ENCODE measurements at regions not wholly inside any gene's neighbourhood (a gene's known extent, or its start where the extent isn't known, plus 50 kb on each side); places are given as distances from the start of the nearest gene placed in this dataset.

GRCh38 chr6:142617158-142617557, 315.4 kb downstream of the ADGRG6 start:
- Histone ChIP-seq H3K9me3 (ENCODE audit: control insufficient read depth, low read length) (peaks cover 1% of the 10 kb centered on the region), H3K4me3 (ENCODE audit: low read length in 2 of 2) (no peak overlapping the region), H3K4me1 (ENCODE audit: control insufficient read depth in 1 of 2, insufficient read depth in 2 of 2, low read length in 2 of 2) (no peaks in the 10 kb centered on the region), H3K27ac (ENCODE audit: low read depth in 1 of 2, low read length in 2 of 2) (no peak overlapping the region), H3K27me3 (ENCODE audit: control insufficient read depth in 1 of 2, insufficient read depth in 2 of 2, low read length in 1 of 2) (no peaks in the 10 kb centered on the region), H3K36me3 (ENCODE audit: control insufficient read depth in 1 of 2, insufficient read depth in 2 of 2, low read length in 1 of 2) (no peaks in the 10 kb centered on the region)
- intact Hi-C loops (cut with DNase I): no loop called here
- DNase-seq: no peak
- ATAC-seq (ENCODE audit: low FRiP score): no peak
- 86 to 89% methylated on average over 3 of the region's 3 CpGs for WGBS, 2 donors

GRCh38 chr6:142621822-142622221, 320.0 kb downstream of the ADGRG6 start:
- Histone ChIP-seq H3K36me3 (ENCODE audit: control insufficient read depth in 1 of 2, insufficient read depth in 2 of 2, low read length in 1 of 2) (no peaks in the 10 kb centered on the region), H3K27me3 (ENCODE audit: control insufficient read depth in 1 of 2, insufficient read depth in 2 of 2, low read length in 1 of 2) (no peaks in the 10 kb centered on the region), H3K4me1 (ENCODE audit: control insufficient read depth in 1 of 2, insufficient read depth in 2 of 2, low read length in 2 of 2) (no peaks in the 10 kb centered on the region), H3K27ac (ENCODE audit: low read depth in 1 of 2, low read length in 2 of 2) (no peak overlapping the region), H3K9me3 (ENCODE audit: control insufficient read depth, low read length) (no peaks in the 10 kb centered on the region), H3K4me3 (ENCODE audit: low read length in 2 of 2) (no peak overlapping the region)
- intact Hi-C loops (cut with DNase I): no loop called here
- ATAC-seq (ENCODE audit: low FRiP score): no peak
- no peak for DNase-seq
- WGBS, 2 donors: 65 to 82% methylated on average over 2 of the region's 2 CpGs

- Histone ChIP-seq H3K27ac (ENCODE audit: low read depth in 1 of 2, low read length in 2 of 2) (no peak overlapping the region), H3K27me3 (ENCODE audit: control insufficient read depth in 1 of 2, insufficient read depth in 2 of 2, low read length in 1 of 2) (no peaks in the 10 kb centered on the region), H3K4me1 (ENCODE audit: control insufficient read depth in 1 of 2, insufficient read depth in 2 of 2, low read length in 2 of 2) (no peaks in the 10 kb centered on the region), H3K9me3 (ENCODE audit: control insufficient read depth, low read length) (no peaks in the 10 kb centered on the region), H3K36me3 (ENCODE audit: control insufficient read depth in 1 of 2, insufficient read depth in 2 of 2, low read length in 1 of 2) (no peaks in the 10 kb centered on the region), H3K4me3 (ENCODE audit: low read length in 2 of 2) (no peak overlapping the region)
- ATAC-seq (ENCODE audit: low FRiP score): no peak
- intact Hi-C loops (cut with DNase I): no loop called here
- 92 to 94% methylated on average over 2 of the region's 2 CpGs for WGBS, 2 donors
- DNase-seq: no peak
Observed at GRCh38 chr6:142624978-142625715, 319.8 kb downstream of the HIVEP2 start.

GRCh38 chr6:142627474-142627873, 317.5 kb downstream of the HIVEP2 start:
- H3K9me3 ChIP-seq (ENCODE audit: control insufficient read depth, low read length): no peaks in the 10 kb centered on the region
- ATAC-seq (ENCODE audit: low FRiP score) (no peak), DNase-seq (no peak)
- H3K4me3 ChIP-seq (ENCODE audit: low read length in 2 of 2): no peak overlapping the region
- H3K36me3 ChIP-seq (ENCODE audit: control insufficient read depth in 1 of 2, insufficient read depth in 2 of 2, low read length in 1 of 2): no peaks in the 10 kb centered on the region
- H3K27ac ChIP-seq (ENCODE audit: low read depth in 1 of 2, low read length in 2 of 2): no peak overlapping the region
- no peaks in the 10 kb centered on the region for H3K27me3 ChIP-seq (ENCODE audit: control insufficient read depth in 1 of 2, insufficient read depth in 2 of 2, low read length in 1 of 2)
- H3K4me1 ChIP-seq (ENCODE audit: control insufficient read depth in 1 of 2, insufficient read depth in 2 of 2, low read length in 2 of 2): no peaks in the 10 kb centered on the region
- WGBS, 2 donors: 85 to 88% methylated on average over 3 of the region's 3 CpGs
- intact Hi-C loops (cut with DNase I): no loop called here

GRCh38 chr6:142631517-142632385, 313.2 kb downstream of the HIVEP2 start:
- 85 to 87% methylated on average over 2 of the region's 2 CpGs for WGBS, 2 donors
- ATAC-seq (ENCODE audit: low FRiP score) (no peak), DNase-seq (no peak)
- Histone ChIP-seq H3K27me3 (ENCODE audit: control insufficient read depth in 1 of 2, insufficient read depth in 2 of 2, low read length in 1 of 2) (no peaks in the 10 kb centered on the region), H3K4me1 (ENCODE audit: control insufficient read depth in 1 of 2, insufficient read depth in 2 of 2, low read length in 2 of 2) (no peaks in the 10 kb centered on the region), H3K36me3 (ENCODE audit: control insufficient read depth in 1 of 2, insufficient read depth in 2 of 2, low read length in 1 of 2) (no peaks in the 10 kb centered on the region), H3K27ac (ENCODE audit: low read depth in 1 of 2, low read length in 2 of 2) (no peak overlapping the region), H3K9me3 (ENCODE audit: control insufficient read depth, low read length) (no peaks in the 10 kb centered on the region), H3K4me3 (ENCODE audit: low read length in 2 of 2) (no peak overlapping the region)
- intact Hi-C loops (cut with DNase I): no loop called here

GRCh38 chr6:142633317-142633716, 311.7 kb downstream of the HIVEP2 start:
- Histone ChIP-seq H3K27me3 (ENCODE audit: control insufficient read depth in 1 of 2, insufficient read depth in 2 of 2, low read length in 1 of 2) (no peaks in the 10 kb centered on the region), H3K36me3 (ENCODE audit: control insufficient read depth in 1 of 2, insufficient read depth in 2 of 2, low read length in 1 of 2) (no peaks in the 10 kb centered on the region), H3K9me3 (ENCODE audit: control insufficient read depth, low read length) (no peaks in the 10 kb centered on the region), H3K4me3 (ENCODE audit: low read length in 2 of 2) (no peak overlapping the region), H3K27ac (ENCODE audit: low read depth in 1 of 2, low read length in 2 of 2) (no peak overlapping the region), H3K4me1 (ENCODE audit: control insufficient read depth in 1 of 2, insufficient read depth in 2 of 2, low read length in 2 of 2) (no peaks in the 10 kb centered on the region)
- DNase-seq: no peak
- intact Hi-C loops (cut with DNase I): no loop called here
- ATAC-seq (ENCODE audit: low FRiP score): no peak

- 95 to 96% methylated on average over 1 of the region's 1 CpG for WGBS, 2 donors
- Histone ChIP-seq H3K4me1 (ENCODE audit: control insufficient read depth in 1 of 2, insufficient read depth in 2 of 2, low read length in 2 of 2) (no peaks in the 10 kb centered on the region), H3K9me3 (ENCODE audit: control insufficient read depth, low read length) (no peaks in the 10 kb centered on the region)
Observed at GRCh38 chr6:142635130-142635529, 309.8 kb downstream of the HIVEP2 start.

GRCh38 chr6:142637624-142638351, 307.2 kb downstream of the HIVEP2 start:
- no peak overlapping the region for H3K27ac ChIP-seq (ENCODE audit: low read depth in 1 of 2, low read length in 2 of 2)
- no peak for DNase-seq
- H3K4me3 ChIP-seq (ENCODE audit: low read length in 2 of 2): no peak overlapping the region
- intact Hi-C loops (cut with DNase I): no loop called here
- no peaks in the 10 kb centered on the region for H3K4me1 ChIP-seq (ENCODE audit: control insufficient read depth in 1 of 2, insufficient read depth in 2 of 2, low read length in 2 of 2)
- no peaks in the 10 kb centered on the region for H3K36me3 ChIP-seq (ENCODE audit: control insufficient read depth in 1 of 2, insufficient read depth in 2 of 2, low read length in 1 of 2)
- 55 to 68% methylated on average over 10 of the region's 10 CpGs for WGBS, 2 donors
- no peak for ATAC-seq (ENCODE audit: low FRiP score)
- no peaks in the 10 kb centered on the region for H3K9me3 ChIP-seq (ENCODE audit: control insufficient read depth, low read length)
- H3K27me3 ChIP-seq (ENCODE audit: control insufficient read depth in 1 of 2, insufficient read depth in 2 of 2, low read length in 1 of 2): no peaks in the 10 kb centered on the region

More at GRCh38 chr6:142635130-142635529, 309.8 kb downstream of the HIVEP2 start:
- Histone ChIP-seq H3K4me3 (ENCODE audit: low read length in 2 of 2) (no peak overlapping the region), H3K27ac (ENCODE audit: low read depth in 1 of 2, low read length in 2 of 2) (no peak overlapping the region), H3K36me3 (ENCODE audit: control insufficient read depth in 1 of 2, insufficient read depth in 2 of 2, low read length in 1 of 2) (no peaks in the 10 kb centered on the region), H3K27me3 (ENCODE audit: control insufficient read depth in 1 of 2, insufficient read depth in 2 of 2, low read length in 1 of 2) (no peaks in the 10 kb centered on the region)
- intact Hi-C loops (cut with DNase I): no loop called here
- no peak for DNase-seq
- no peak for ATAC-seq (ENCODE audit: low FRiP score)
